NCI-H2029 (cell line): ENCODE measurements at regions not wholly inside any gene's neighbourhood (a gene's known extent, or its start where the extent isn't known, plus 50 kb on each side); places are given as distances from the start of the nearest gene placed in this dataset.
"Not testable (repeated sequence)": the region's sequence is repeated elsewhere in the genome, so short reads cannot be mapped to it uniquely, and the experiment has no call there.

Experiments
- DNase-seq: peaks from one replicate; lab custom pipeline; 2025; lab: John Stamatoyannopoulos, UW

- DNase-seq, result no peak
Observed at GRCh38 chr16:35196313-35196712, 1736.9 kb downstream of the TP53TG3F start.

- no peak for DNase-seq
Observed at GRCh38 chr16:35197656-35198055, 1738.2 kb downstream of the TP53TG3F start.

GRCh38 chr16:35198223-35199199 lies 1739.1 kb downstream of the TP53TG3F start:
- DNase-seq, result no peak

GRCh38 chr16:35200662-35201061 lies 1741.2 kb downstream of the TP53TG3F start:
- DNase-seq, result no peak

- DNase-seq, result no peak
Observed at GRCh38 chr16:35201151-35201550, 1741.7 kb downstream of the TP53TG3F start.

GRCh38 chr16:35203636-35204035 lies 1744.2 kb downstream of the TP53TG3F start:
- no peak for DNase-seq

- peak; percentile 94 for DNase-seq
Observed at GRCh38 chr16:35207059-35207999, 1747.9 kb downstream of the TP53TG3F start.

GRCh38 chr16:35208001-35208935 lies 1748.9 kb downstream of the TP53TG3F start:
- no peak for DNase-seq

- peak; percentile 91 for DNase-seq
Observed at GRCh38 chr16:35210681-35211433, 1751.4 kb downstream of the TP53TG3F start.

- DNase-seq, result no peak
Observed at GRCh38 chr16:35214840-35215239, 1755.4 kb downstream of the TP53TG3F start.

- no peak for DNase-seq
Observed at GRCh38 chr16:35215287-35215686, 1755.9 kb downstream of the TP53TG3F start.

GRCh38 chr16:35216261-35216660 lies 1756.8 kb downstream of the TP53TG3F start:
- DNase-seq, result not testable (repeated sequence)

- no peak for DNase-seq
Observed at GRCh38 chr16:35221482-35222185, 1762.2 kb downstream of the TP53TG3F start.

GRCh38 chr16:35234679-35235078 lies 1775.3 kb downstream of the TP53TG3F start:
- DNase-seq, result no peak

- no peak for DNase-seq
Observed at GRCh38 chr16:35239561-35239960, 1780.1 kb downstream of the TP53TG3F start.

- DNase-seq, result no peak
Observed at GRCh38 chr16:35249051-35249450, 1789.6 kb downstream of the TP53TG3F start.

- no peak for DNase-seq
Observed at GRCh38 chr16:35252356-35252936, 1793.0 kb downstream of the TP53TG3F start.

GRCh38 chr16:35255186-35255803 lies 1795.9 kb downstream of the TP53TG3F start:
- DNase-seq, result no peak

GRCh38 chr16:35255816-35256215 lies 1796.4 kb downstream of the TP53TG3F start:
- DNase-seq, result no peak
